ENCODE measurements at regions not wholly inside any gene's neighbourhood (a gene's known extent, or its start where the extent isn't known, plus 50 kb on each side); places are given as distances from the start of the nearest gene placed in this dataset.
"Not testable (repeated sequence)": the region's sequence is repeated elsewhere in the genome, so short reads cannot be mapped to it uniquely, and the experiment has no call there.

- H3K36me3 ChIP-seq (ENCODE audit: control insufficient read depth, insufficient read depth, low read length); FAIRE-seq; H3K4me3 ChIP-seq (ENCODE audit: low read depth, low read length); DNase-seq (ENCODE audit: low read depth); H3K27me3 ChIP-seq (ENCODE audit: control insufficient read depth, insufficient read depth, low read length): not testable (repeated sequence)
Observed at GRCh38 chr9:41679312-41679711, 449.9 kb downstream of the CNTNAP3B start.

- H3K4me3 ChIP-seq (ENCODE audit: low read depth, low read length); DNase-seq (ENCODE audit: low read depth); FAIRE-seq: not testable (repeated sequence)
Observed at GRCh38 chr9:41663497-41664036, 465.7 kb downstream of the CNTNAP3B start.

GRCh38 chr9:41658706-41659105 is 469.6 kb upstream of the ZNG1F start:
- not testable (repeated sequence) for H3K27me3 ChIP-seq (ENCODE audit: control insufficient read depth, insufficient read depth, low read length); H3K4me3 ChIP-seq (ENCODE audit: low read depth, low read length); FAIRE-seq; H3K36me3 ChIP-seq (ENCODE audit: control insufficient read depth, insufficient read depth, low read length); DNase-seq (ENCODE audit: low read depth)

More at GRCh38 chr9:41663497-41664036, 465.7 kb downstream of the CNTNAP3B start:
- H3K27me3 ChIP-seq (ENCODE audit: control insufficient read depth, insufficient read depth, low read length); H3K36me3 ChIP-seq (ENCODE audit: control insufficient read depth, insufficient read depth, low read length): not testable (repeated sequence)

- not testable (repeated sequence) for H3K36me3 ChIP-seq (ENCODE audit: control insufficient read depth, insufficient read depth, low read length); H3K4me3 ChIP-seq (ENCODE audit: low read depth, low read length); DNase-seq (ENCODE audit: low read depth); FAIRE-seq; H3K27me3 ChIP-seq (ENCODE audit: control insufficient read depth, insufficient read depth, low read length)
Observed at GRCh38 chr9:41658116-41658515, 469.0 kb upstream of the ZNG1F start.

- not testable (repeated sequence) for H3K36me3 ChIP-seq (ENCODE audit: control insufficient read depth, insufficient read depth, low read length); FAIRE-seq; DNase-seq (ENCODE audit: low read depth); H3K4me3 ChIP-seq (ENCODE audit: low read depth, low read length); H3K27me3 ChIP-seq (ENCODE audit: control insufficient read depth, insufficient read depth, low read length)
Observed at GRCh38 chr9:41657141-41657540, 468.0 kb upstream of the ZNG1F start.

- DNase-seq (ENCODE audit: low read depth); H3K4me3 ChIP-seq (ENCODE audit: low read depth, low read length); H3K27me3 ChIP-seq (ENCODE audit: control insufficient read depth, insufficient read depth, low read length); H3K36me3 ChIP-seq (ENCODE audit: control insufficient read depth, insufficient read depth, low read length); FAIRE-seq: not testable (repeated sequence)
Observed at GRCh38 chr9:41655071-41655554, 466.0 kb upstream of the ZNG1F start.

GRCh38 chr9:41654349-41654748 is 465.2 kb upstream of the ZNG1F start:
- not testable (repeated sequence) for DNase-seq (ENCODE audit: low read depth); H3K27me3 ChIP-seq (ENCODE audit: control insufficient read depth, insufficient read depth, low read length); H3K4me3 ChIP-seq (ENCODE audit: low read depth, low read length); H3K36me3 ChIP-seq (ENCODE audit: control insufficient read depth, insufficient read depth, low read length); FAIRE-seq

GRCh38 chr9:41653560-41654340 is 464.6 kb upstream of the ZNG1F start:
- not testable (repeated sequence) for FAIRE-seq

GRCh38 chr9:41652800-41653199 is 463.7 kb upstream of the ZNG1F start:
- not testable (repeated sequence) for FAIRE-seq; DNase-seq (ENCODE audit: low read depth); H3K4me3 ChIP-seq (ENCODE audit: low read depth, low read length); H3K27me3 ChIP-seq (ENCODE audit: control insufficient read depth, insufficient read depth, low read length); H3K36me3 ChIP-seq (ENCODE audit: control insufficient read depth, insufficient read depth, low read length)

More at GRCh38 chr9:41653560-41654340, 464.6 kb upstream of the ZNG1F start:
- H3K27me3 ChIP-seq (ENCODE audit: control insufficient read depth, insufficient read depth, low read length); DNase-seq (ENCODE audit: low read depth); H3K4me3 ChIP-seq (ENCODE audit: low read depth, low read length); H3K36me3 ChIP-seq (ENCODE audit: control insufficient read depth, insufficient read depth, low read length): not testable (repeated sequence)

GRCh38 chr9:41652100-41652713 is 463.1 kb upstream of the ZNG1F start:
- DNase-seq (ENCODE audit: low read depth); H3K4me3 ChIP-seq (ENCODE audit: low read depth, low read length); H3K36me3 ChIP-seq (ENCODE audit: control insufficient read depth, insufficient read depth, low read length); FAIRE-seq; H3K27me3 ChIP-seq (ENCODE audit: control insufficient read depth, insufficient read depth, low read length): not testable (repeated sequence)

- not testable (repeated sequence) for H3K4me3 ChIP-seq (ENCODE audit: low read depth, low read length); FAIRE-seq; H3K27me3 ChIP-seq (ENCODE audit: control insufficient read depth, insufficient read depth, low read length); DNase-seq (ENCODE audit: low read depth); H3K36me3 ChIP-seq (ENCODE audit: control insufficient read depth, insufficient read depth, low read length)
Observed at GRCh38 chr9:41650086-41650485, 461.0 kb upstream of the ZNG1F start.

GRCh38 chr9:41648564-41648963 is 459.4 kb upstream of the ZNG1F start:
- not testable (repeated sequence) for FAIRE-seq; DNase-seq (ENCODE audit: low read depth); H3K36me3 ChIP-seq (ENCODE audit: control insufficient read depth, insufficient read depth, low read length); H3K27me3 ChIP-seq (ENCODE audit: control insufficient read depth, insufficient read depth, low read length); H3K4me3 ChIP-seq (ENCODE audit: low read depth, low read length)

- not testable (repeated sequence) for H3K4me3 ChIP-seq (ENCODE audit: low read depth, low read length); DNase-seq (ENCODE audit: low read depth); H3K27me3 ChIP-seq (ENCODE audit: control insufficient read depth, insufficient read depth, low read length); FAIRE-seq; H3K36me3 ChIP-seq (ENCODE audit: control insufficient read depth, insufficient read depth, low read length)
Observed at GRCh38 chr9:41646246-41646645, 457.1 kb upstream of the ZNG1F start.
